ENCODE measurements at regions not wholly inside any gene's neighbourhood (a gene's known extent, or its start where the extent isn't known, plus 50 kb on each side); places are given as distances from the start of the nearest gene placed in this dataset.

- TF ChIP-seq, protein P1, sequence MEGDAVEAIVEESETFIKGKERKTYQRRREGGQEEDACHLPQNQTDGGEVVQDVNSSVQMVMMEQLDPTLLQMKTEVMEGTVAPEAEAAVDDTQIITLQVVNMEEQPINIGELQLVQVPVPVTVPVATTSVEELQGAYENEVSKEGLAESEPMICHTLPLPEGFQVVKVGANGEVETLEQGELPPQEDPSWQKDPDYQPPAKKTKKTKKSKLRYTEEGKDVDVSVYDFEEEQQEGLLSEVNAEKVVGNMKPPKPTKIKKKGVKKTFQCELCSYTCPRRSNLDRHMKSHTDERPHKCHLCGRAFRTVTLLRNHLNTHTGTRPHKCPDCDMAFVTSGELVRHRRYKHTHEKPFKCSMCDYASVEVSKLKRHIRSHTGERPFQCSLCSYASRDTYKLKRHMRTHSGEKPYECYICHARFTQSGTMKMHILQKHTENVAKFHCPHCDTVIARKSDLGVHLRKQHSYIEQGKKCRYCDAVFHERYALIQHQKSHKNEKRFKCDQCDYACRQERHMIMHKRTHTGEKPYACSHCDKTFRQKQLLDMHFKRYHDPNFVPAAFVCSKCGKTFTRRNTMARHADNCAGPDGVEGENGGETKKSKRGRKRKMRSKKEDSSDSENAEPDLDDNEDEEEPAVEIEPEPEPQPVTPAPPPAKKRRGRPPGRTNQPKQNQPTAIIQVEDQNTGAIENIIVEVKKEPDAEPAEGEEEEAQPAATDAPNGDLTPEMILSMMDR (IDR thresholded peaks at IDR 0.05; ENCODE audit: borderline replicate concordance, control extremely low read depth, extremely low read depth, insufficient read depth, missing control alignments), result no peak
- DNase-seq (ENCODE audit: low spot score), result no peak
- in situ Hi-C loops (cut with MboI; ENCODE audit: low sequenced_read_pairs, unreplicated experiment), result no loop called here
These were observed 447.6 kb upstream of the PRMT6 start for GRCh38 chr1:106608841-106609240.

- in situ Hi-C loops (cut with MboI; ENCODE audit: low sequenced_read_pairs, unreplicated experiment), result no loop called here
- DNase-seq (ENCODE audit: low spot score), result no peak
- TF ChIP-seq, protein P1 (IDR thresholded peaks at IDR 0.05; ENCODE audit: borderline replicate concordance, control extremely low read depth, extremely low read depth, insufficient read depth, missing control alignments), result no peak
These were observed 443.4 kb upstream of the PRMT6 start for GRCh38 chr1:106613068-106613467.

- in situ Hi-C loops (cut with MboI; ENCODE audit: low sequenced_read_pairs, unreplicated experiment), result no loop called here
- TF ChIP-seq, protein P1 (IDR thresholded peaks at IDR 0.05; ENCODE audit: borderline replicate concordance, control extremely low read depth, extremely low read depth, insufficient read depth, missing control alignments), result no peak
- DNase-seq (ENCODE audit: low spot score), result no peak
These were observed 442.6 kb upstream of the PRMT6 start for GRCh38 chr1:106613861-106614260.

DNA sequence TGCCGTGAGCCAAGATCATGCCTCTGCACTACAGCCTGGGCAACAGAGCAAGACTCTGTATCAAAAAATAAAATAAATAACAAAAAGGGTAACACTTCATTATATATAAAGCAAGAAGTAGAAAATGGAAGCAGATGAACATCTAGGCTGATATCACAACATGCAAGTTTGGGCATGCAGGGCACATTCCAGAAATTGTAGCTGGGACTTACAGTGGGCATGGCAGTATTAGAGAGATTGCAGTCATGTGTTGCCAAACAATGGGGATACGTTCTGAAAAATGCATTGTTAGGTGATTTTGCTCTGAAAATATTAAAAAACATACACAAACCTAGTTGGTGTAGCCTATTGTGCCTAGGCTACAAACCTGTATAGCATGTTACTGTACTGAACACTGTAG lies 441.0 kb upstream of the PRMT6 start:
- in situ Hi-C loops (cut with MboI; ENCODE audit: low sequenced_read_pairs, unreplicated experiment), result no loop called here
- DNase-seq (ENCODE audit: low spot score), result no peak
- TF ChIP-seq, protein P1 (IDR thresholded peaks at IDR 0.05; ENCODE audit: borderline replicate concordance, control extremely low read depth, extremely low read depth, insufficient read depth, missing control alignments), result no peak

DNA sequence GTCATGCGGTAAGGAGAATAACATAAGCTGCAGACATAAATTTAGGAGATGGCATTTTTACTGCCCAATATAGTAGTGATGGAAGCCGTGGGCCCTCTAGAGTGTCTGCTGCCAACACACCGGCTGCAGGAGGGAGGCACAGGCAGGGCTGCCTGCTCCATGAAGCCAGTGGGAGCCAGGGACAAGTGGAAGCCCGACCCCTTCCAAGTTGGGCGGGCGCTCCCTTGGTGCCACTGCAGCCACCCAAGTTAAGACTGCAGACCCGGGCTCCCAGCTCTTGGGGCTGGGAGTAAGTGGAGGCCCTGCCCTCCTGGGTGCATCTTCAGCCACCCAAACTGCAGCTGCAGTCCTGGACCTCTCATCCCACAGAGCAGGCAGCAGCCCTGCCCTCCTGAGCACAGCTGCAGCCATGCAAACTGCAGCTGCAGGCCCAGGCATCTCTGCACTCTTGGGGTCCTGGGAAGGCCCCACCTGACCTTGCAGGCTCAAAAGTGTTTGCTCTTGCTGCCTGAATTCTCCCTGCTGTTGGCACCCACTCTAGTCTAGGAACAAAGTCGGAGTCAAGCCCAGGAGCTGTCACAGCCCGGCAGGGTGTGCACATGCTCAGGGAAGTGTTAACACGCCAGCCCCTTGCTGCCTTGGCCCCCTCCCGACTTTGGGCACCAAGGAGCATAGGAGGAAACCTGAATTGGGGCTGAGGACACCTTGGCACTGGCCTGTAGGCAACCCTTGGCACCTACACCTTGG lies 437.2 kb upstream of the PRMT6 start:
- TF ChIP-seq, protein P1 (IDR thresholded peaks at IDR 0.05; ENCODE audit: borderline replicate concordance, control extremely low read depth, extremely low read depth, insufficient read depth, missing control alignments), result no peak
- in situ Hi-C loops (cut with MboI; ENCODE audit: low sequenced_read_pairs, unreplicated experiment), result no loop called here
- DNase-seq (ENCODE audit: low spot score), result no peak

- no peak for DNase-seq (ENCODE audit: low spot score)
- TF ChIP-seq, protein P1 (IDR thresholded peaks at IDR 0.05; ENCODE audit: borderline replicate concordance, control extremely low read depth, extremely low read depth, insufficient read depth, missing control alignments), result no peak
These were observed 436.7 kb upstream of the PRMT6 start for GRCh38 chr1:106619827-106620134.

More at GRCh38 chr1:106619827-106620134, 436.7 kb upstream of the PRMT6 start:
- in situ Hi-C loops (cut with MboI; ENCODE audit: low sequenced_read_pairs, unreplicated experiment), result no loop called here

Measured in GM13976 (cell line).